GM06990 (cell line): ENCODE measurements at regions not wholly inside any gene's neighbourhood (a gene's known extent, or its start where the extent isn't known, plus 50 kb on each side); places are given as distances from the start of the nearest gene placed in this dataset.

Source experiments
- DNase-seq: peaks from one replicate; pipeline ENCODE4 v3.0.0-alpha.2; 2011; ENCODE audit not compliant: insufficient read length; ENCODE audit errors: extremely low read depth
- H3K27me3 ChIP-seq: replicated peaks from 2 replicates; pipeline ENCODE4 v1.6.0; 2011; ENCODE audit warnings: low read length; ENCODE audit not compliant: control insufficient read depth, insufficient read depth
- H3K36me3 ChIP-seq: 2 replicates; pipeline ENCODE4 v1.5.1; 2011; ENCODE audit warnings: low read length; ENCODE audit not compliant: control insufficient read depth, insufficient read depth
- H3K4me3 ChIP-seq: replicated peaks from 2 replicates; pipeline ENCODE4 v1.5.1; 2011; ENCODE audit warnings: low read depth, mild to moderate bottlenecking, control low read depth, low read length
- TF ChIP-seq, protein P1 (sequence below): IDR thresholded peaks from 2 replicates; pipeline ENCODE4 v1.5.1; 2011; ENCODE audit warnings: low read length, control low read depth, mild to moderate bottlenecking, inconsistent platforms; ENCODE audit not compliant: insufficient read depth, poor library complexity, severe bottlenecking

GRCh38 chr6:113031591-113032238, 684.6 kb downstream of the RFPL4B start:
- no peak for DNase-seq
- Histone ChIP-seq H3K36me3 (no peaks in the 10 kb centered on the region), H3K27me3 (no peaks in the 10 kb centered on the region), H3K4me3 (no peak overlapping the region)
- TF ChIP-seq, protein P1, sequence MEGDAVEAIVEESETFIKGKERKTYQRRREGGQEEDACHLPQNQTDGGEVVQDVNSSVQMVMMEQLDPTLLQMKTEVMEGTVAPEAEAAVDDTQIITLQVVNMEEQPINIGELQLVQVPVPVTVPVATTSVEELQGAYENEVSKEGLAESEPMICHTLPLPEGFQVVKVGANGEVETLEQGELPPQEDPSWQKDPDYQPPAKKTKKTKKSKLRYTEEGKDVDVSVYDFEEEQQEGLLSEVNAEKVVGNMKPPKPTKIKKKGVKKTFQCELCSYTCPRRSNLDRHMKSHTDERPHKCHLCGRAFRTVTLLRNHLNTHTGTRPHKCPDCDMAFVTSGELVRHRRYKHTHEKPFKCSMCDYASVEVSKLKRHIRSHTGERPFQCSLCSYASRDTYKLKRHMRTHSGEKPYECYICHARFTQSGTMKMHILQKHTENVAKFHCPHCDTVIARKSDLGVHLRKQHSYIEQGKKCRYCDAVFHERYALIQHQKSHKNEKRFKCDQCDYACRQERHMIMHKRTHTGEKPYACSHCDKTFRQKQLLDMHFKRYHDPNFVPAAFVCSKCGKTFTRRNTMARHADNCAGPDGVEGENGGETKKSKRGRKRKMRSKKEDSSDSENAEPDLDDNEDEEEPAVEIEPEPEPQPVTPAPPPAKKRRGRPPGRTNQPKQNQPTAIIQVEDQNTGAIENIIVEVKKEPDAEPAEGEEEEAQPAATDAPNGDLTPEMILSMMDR: no peak

DNA sequence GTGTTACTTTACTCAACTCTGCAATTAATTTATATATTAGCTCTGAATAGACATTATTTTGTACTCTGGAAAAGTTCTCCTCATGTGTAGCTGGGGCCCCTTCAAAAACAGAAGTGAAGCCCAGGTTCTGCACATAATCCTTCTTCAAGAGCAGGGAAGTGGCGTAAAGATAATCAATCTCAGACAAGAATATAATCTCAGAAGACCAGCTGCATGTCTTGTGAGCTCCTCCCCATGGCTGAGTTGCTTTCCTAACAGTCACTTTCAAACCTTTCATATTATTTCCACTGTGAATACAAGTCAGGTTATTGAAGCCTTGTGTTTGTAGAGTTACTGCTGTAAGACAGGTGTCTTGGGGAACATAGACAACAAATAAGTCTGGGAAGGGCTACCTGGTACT, 691.9 kb downstream of the RFPL4B start:
- no peak for DNase-seq
- TF ChIP-seq, protein P1: no peak
- no peaks in the 10 kb centered on the region for H3K36me3 ChIP-seq
- no peak overlapping the region for H3K4me3 ChIP-seq
- H3K27me3 ChIP-seq: no peaks in the 10 kb centered on the region

GRCh38 chr6:113047148-113047547, 700.0 kb downstream of the RFPL4B start:
- Histone ChIP-seq H3K36me3 (no peaks in the 10 kb centered on the region), H3K4me3 (no peak overlapping the region), H3K27me3 (no peaks in the 10 kb centered on the region)
- TF ChIP-seq, protein P1: no peak
- no peak for DNase-seq

- no peak for DNase-seq
These were observed 700.8 kb downstream of the RFPL4B start for GRCh38 chr6:113047932-113048331.

DNA sequence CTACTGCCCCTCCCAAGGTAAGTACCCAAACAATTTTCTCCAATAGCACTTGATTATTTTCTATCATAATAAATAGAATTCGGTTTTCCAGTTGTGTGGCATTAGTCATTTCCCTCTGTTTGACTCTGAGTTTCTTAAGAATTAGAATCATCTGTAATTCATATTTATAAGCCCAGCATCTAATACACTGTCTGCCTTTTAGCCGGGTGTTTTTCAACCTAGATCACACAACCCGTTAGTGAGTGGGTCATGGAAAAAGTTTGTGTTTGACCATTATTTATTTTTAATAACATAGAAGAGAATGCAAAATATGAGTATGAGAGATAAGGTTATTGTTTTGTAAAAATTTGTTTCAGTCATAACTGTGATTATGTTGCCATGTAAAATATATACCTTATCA, 701.6 kb downstream of the RFPL4B start:
- no peak for DNase-seq
- Histone ChIP-seq H3K27me3 (no peaks in the 10 kb centered on the region), H3K36me3 (no peaks in the 10 kb centered on the region), H3K4me3 (no peak overlapping the region)
- TF ChIP-seq, protein P1: no peak

More at GRCh38 chr6:113047932-113048331, 700.8 kb downstream of the RFPL4B start:
- TF ChIP-seq, protein P1: no peak
- no peak overlapping the region for H3K4me3 ChIP-seq
- H3K27me3 ChIP-seq: no peaks in the 10 kb centered on the region
- no peaks in the 10 kb centered on the region for H3K36me3 ChIP-seq

GRCh38 chr6:113049190-113049589, 702.1 kb downstream of the RFPL4B start:
- TF ChIP-seq, protein P1: no peak
- Histone ChIP-seq H3K36me3 (no peaks in the 10 kb centered on the region), H3K4me3 (no peak overlapping the region), H3K27me3 (no peaks in the 10 kb centered on the region)
- DNase-seq: no peak
